HEK293T (cell line): ENCODE measurements at regions not wholly inside any gene's neighbourhood (a gene's known extent, or its start where the extent isn't known, plus 50 kb on each side); places are given as distances from the start of the nearest gene placed in this dataset.

ENCODE experiments used
- CTCF ChIA-PET: fragments of 350-600 bp; formaldehyde crosslinking; extraction: SDS; loops from one replicate; lab custom pipeline; 2021; ENCODE audit warnings: antibody characterized with exemption, inconsistent platforms; lab: Yijun Ruan, JAX
- POLR2A ChIA-PET: fragments of 350-600 bp; formaldehyde crosslinking; extraction: SDS; loops from one replicate; lab custom pipeline; 2020; ENCODE audit warnings: antibody characterized with exemption, inconsistent platforms; lab: Yijun Ruan, JAX
- DNase-seq: peaks from one replicate; pipeline ENCODE4 v3.0.0; 2012; ENCODE audit warnings: mixed read lengths; ENCODE audit errors: extremely low spot score
- ARNT ChIP-seq: fragments of 450-650 bp; IDR thresholded peaks from 2 replicates; pipeline ENCODE4 v1.6.1; 2017; ENCODE audit warnings: mild to moderate bottlenecking
- BHLHE40 ChIP-seq: fragments of 450-650 bp; IDR thresholded peaks from 2 replicates; pipeline ENCODE4 v1.6.1; 2016; ENCODE audit warnings: mild to moderate bottlenecking, moderate library complexity, borderline replicate concordance
- CTBP1 ChIP-seq: fragments of 450-650 bp; IDR thresholded peaks from 2 replicates; pipeline ENCODE4 v1.6.1; 2016; ENCODE audit warnings: borderline replicate concordance
- ELF4 ChIP-seq: fragments of 450-650 bp; IDR thresholded peaks from 2 replicates; pipeline ENCODE4 v1.6.1; 2017; ENCODE audit warnings: antibody characterized with exemption
- FOXA1 ChIP-seq: fragments of 450-650 bp; IDR thresholded peaks from 2 replicates; pipeline ENCODE4 v1.6.1; 2016; ENCODE audit warnings: mild to moderate bottlenecking
- FOXK2 ChIP-seq: fragments of 450-650 bp; IDR thresholded peaks from 2 replicates; pipeline ENCODE4 v1.6.1; 2016; ENCODE audit warnings: mild to moderate bottlenecking
- FOXM1 ChIP-seq: fragments of 450-650 bp; IDR thresholded peaks from 2 replicates; pipeline ENCODE4 v1.6.1; 2017; ENCODE audit warnings: mild to moderate bottlenecking, borderline replicate concordance
- HDGF ChIP-seq: fragments of 450-650 bp; IDR thresholded peaks from 2 replicates; pipeline ENCODE4 v1.6.1; 2017; ENCODE audit warnings: antibody characterized with exemption, borderline replicate concordance
- L3MBTL2 ChIP-seq: fragments of 450-650 bp; conservative IDR thresholded peaks from 2 replicates; pipeline ENCODE4 v1.6.1; 2016; ENCODE audit warnings: mild to moderate bottlenecking
- LEF1 ChIP-seq: fragments of 450-650 bp; IDR thresholded peaks from 2 replicates; pipeline ENCODE4 v1.6.1; 2017; ENCODE audit warnings: mild to moderate bottlenecking, borderline replicate concordance
- NFRKB ChIP-seq: fragments of 450-650 bp; IDR thresholded peaks from 2 replicates; pipeline ENCODE4 v1.6.1; 2016; ENCODE audit warnings: mild to moderate bottlenecking, moderate library complexity
- PKNOX1 ChIP-seq: fragments of 450-650 bp; IDR thresholded peaks from 2 replicates; pipeline ENCODE4 v1.6.1; 2016
- SP1 ChIP-seq: fragments of 450-650 bp; IDR thresholded peaks from 2 replicates; pipeline ENCODE4 v1.6.1; 2017
- SUZ12 ChIP-seq: fragments of 450-650 bp; IDR thresholded peaks from 2 replicates; pipeline ENCODE4 v1.6.1; 2016; ENCODE audit warnings: mild to moderate bottlenecking
- TARDBP ChIP-seq: fragments of 450-650 bp; IDR thresholded peaks from 2 replicates; pipeline ENCODE4 v1.6.1; 2016
- ZNF384 ChIP-seq: fragments of 450-650 bp; IDR thresholded peaks from 2 replicates; pipeline ENCODE4 v1.6.1; 2016

- ChIA-PET POLR2A (no interaction called here), CTCF (no interaction called here)
- no peak for TF ChIP-seq ARNT
- TF ChIP-seq ELF4 = no peak
- no peak for TF ChIP-seq FOXK2
- TF ChIP-seq ZNF384 = no peak
- TF ChIP-seq NFRKB = no peak
- TF ChIP-seq TARDBP = no peak
- TF ChIP-seq BHLHE40 = no peak
- no peak for TF ChIP-seq PKNOX1
- no peak for DNase-seq
Observed at GRCh38 chr16:62478903-62479458, 442.7 kb upstream of the CDH8 start.

GRCh38 chr16:62477796-62478195, 441.6 kb upstream of the CDH8 start:
- no peak for TF ChIP-seq BHLHE40
- no peak for TF ChIP-seq FOXM1
- TF ChIP-seq SP1 = no peak
- no peak for TF ChIP-seq HDGF
- no peak for TF ChIP-seq FOXA1
- DNase-seq = no peak
- CTCF ChIA-PET = no interaction called here
- POLR2A ChIA-PET = no interaction called here

GRCh38 chr16:62475573-62475972, 439.3 kb upstream of the CDH8 start:
- DNase-seq = no peak
- ChIA-PET POLR2A (no interaction called here), CTCF (no interaction called here)
- no peak for TF ChIP-seq FOXK2
- no peak for TF ChIP-seq L3MBTL2
- TF ChIP-seq FOXA1 = no peak
- no peak for TF ChIP-seq PKNOX1
- TF ChIP-seq BHLHE40 = no peak
- TF ChIP-seq ARNT = no peak
- TF ChIP-seq SUZ12 = no peak
- no peak for TF ChIP-seq LEF1
- TF ChIP-seq ZNF384 = no peak
- no peak for TF ChIP-seq ELF4
- no peak for TF ChIP-seq NFRKB

- ChIA-PET CTCF (no interaction called here), POLR2A (no interaction called here)
- no peak for TF ChIP-seq FOXK2
- TF ChIP-seq ELF4 = no peak
- TF ChIP-seq L3MBTL2 = no peak
- TF ChIP-seq TARDBP = no peak
- no peak for TF ChIP-seq FOXA1
- no peak for TF ChIP-seq CTBP1
- no peak for TF ChIP-seq LEF1
- TF ChIP-seq HDGF = no peak
- TF ChIP-seq FOXM1 = no peak
- no peak for TF ChIP-seq SUZ12
- TF ChIP-seq SP1 = no peak
- TF ChIP-seq ARNT = no peak
- TF ChIP-seq ZNF384 = no peak
- TF ChIP-seq NFRKB = no peak
- TF ChIP-seq BHLHE40 = no peak
- no peak for TF ChIP-seq PKNOX1
- DNase-seq = no peak
Observed at GRCh38 chr16:62462971-62463370, 426.7 kb upstream of the CDH8 start.

GRCh38 chr16:62450291-62450690, 414.1 kb upstream of the CDH8 start:
- TF ChIP-seq L3MBTL2 (no peak), ELF4 (no peak), HDGF (no peak), SUZ12 (no peak), TARDBP (no peak), FOXK2 (no peak), LEF1 (no peak), FOXA1 (no peak), ARNT (no peak), NFRKB (no peak), PKNOX1 (no peak), SP1 (no peak), FOXM1 (no peak), CTBP1 (no peak), BHLHE40 (no peak), ZNF384 (no peak)
- DNase-seq = no peak
- POLR2A ChIA-PET = no interaction called here
- CTCF ChIA-PET = no interaction called here

- DNase-seq = no peak
- TF ChIP-seq SP1 = no peak
- no peak for TF ChIP-seq ARNT
- no peak for TF ChIP-seq TARDBP
- no peak for TF ChIP-seq NFRKB
- TF ChIP-seq ZNF384 = no peak
- no peak for TF ChIP-seq HDGF
- no peak for TF ChIP-seq ELF4
- no peak for TF ChIP-seq CTBP1
- ChIA-PET POLR2A (no interaction called here), CTCF (no interaction called here)
Observed at GRCh38 chr16:62445909-62446308, 409.7 kb upstream of the CDH8 start.
